Hematopoietic multipotent progenitor cell treated with erythropoietin and hydrocortisone succinate and interleukin-3 and kit ligand, for 8 days (in vitro differentiated cells): ENCODE measurements at regions not wholly inside any gene's neighbourhood (a gene's known extent, or its start where the extent isn't known, plus 50 kb on each side); places are given as distances from the start of the nearest gene placed in this dataset.
"Not testable (repeated sequence)": the region's sequence is repeated elsewhere in the genome, so short reads cannot be mapped to it uniquely, and the experiment has no call there.

Experiments used
- DNase-seq: peaks from one replicate; pipeline ENCODE4 v3.0.0-alpha.2; 2015

GRCh38 chr3:62926494-62926893, 51.3 kb upstream of the CADPS start:
- no peak for DNase-seq

GRCh38 chr3:62928256-62928655, 53.0 kb upstream of the CADPS start:
- DNase-seq: no peak

- no peak for DNase-seq
Observed at GRCh38 chr3:62929771-62930170, 54.6 kb upstream of the CADPS start.

GRCh38 chr3:62935793-62936192, 60.6 kb upstream of the CADPS start:
- no peak for DNase-seq

- DNase-seq: no peak
Observed at GRCh38 chr3:62936626-62937254, 61.5 kb upstream of the CADPS start.

GRCh38 chr3:62938583-62938982, 63.4 kb upstream of the CADPS start:
- no peak for DNase-seq

GRCh38 chr3:62939707-62940106, 64.5 kb upstream of the CADPS start:
- no peak for DNase-seq

- no peak for DNase-seq
Observed at GRCh38 chr3:62940771-62941563, 65.8 kb upstream of the CADPS start.

GRCh38 chr3:62942227-62942626, 67.0 kb upstream of the CADPS start:
- no peak for DNase-seq

GRCh38 chr3:62942764-62943163, 67.5 kb upstream of the CADPS start:
- DNase-seq: no peak

GRCh38 chr3:62948921-62949320, 73.7 kb upstream of the CADPS start:
- no peak for DNase-seq

GRCh38 chr3:62950210-62950609, 75.0 kb upstream of the CADPS start:
- no peak for DNase-seq

- no peak for DNase-seq
Observed at GRCh38 chr3:62951037-62951613, 75.9 kb upstream of the CADPS start.

GRCh38 chr3:62951880-62952279, 76.7 kb upstream of the CADPS start:
- not testable (repeated sequence) for DNase-seq

- DNase-seq: no peak
Observed at GRCh38 chr3:62954580-62954979, 79.4 kb upstream of the CADPS start.

GRCh38 chr3:62955126-62955525, 79.9 kb upstream of the CADPS start:
- DNase-seq: no peak

GRCh38 chr3:62956411-62956810, 81.2 kb upstream of the CADPS start:
- no peak for DNase-seq

GRCh38 chr3:62961874-62962556, 86.8 kb upstream of the CADPS start:
- DNase-seq: no peak

- no peak for DNase-seq
Observed at GRCh38 chr3:62962714-62963113, 87.5 kb upstream of the CADPS start.

- DNase-seq: no peak
Observed at GRCh38 chr3:62965311-62965710, 90.1 kb upstream of the CADPS start.

GRCh38 chr3:62968128-62968527, 92.9 kb upstream of the CADPS start:
- DNase-seq: no peak

- no peak for DNase-seq
Observed at GRCh38 chr3:62970648-62971047, 95.4 kb upstream of the CADPS start.

- DNase-seq: no peak
Observed at GRCh38 chr3:62975566-62975965, 100.3 kb upstream of the CADPS start.

GRCh38 chr3:62981962-62982361, 106.7 kb upstream of the CADPS start:
- no peak for DNase-seq
